Loucy (cell line): ENCODE measurements at regions not wholly inside any gene's neighbourhood (a gene's known extent, or its start where the extent isn't known, plus 50 kb on each side); places are given as distances from the start of the nearest gene placed in this dataset.

Source experiments
- H2AFZ ChIP-seq: fragments of 200-600 bp; sonication (generic); 2 replicates; pipeline ENCODE4 v1.6.0; 2016; ENCODE audit warnings: antibody characterized with exemption, mild to moderate bottlenecking, low read length, moderate library complexity
- H3F3A ChIP-seq: fragments of 200-600 bp; 2 replicates; pipeline ENCODE4 v1.6.0; 2016; ENCODE audit warnings: antibody characterized with exemption, low read depth, mild to moderate bottlenecking
- H3K27me3 ChIP-seq: fragments of 200-600 bp; sonication (generic); 2 replicates; pipeline ENCODE4 v1.6.1; 2014; ENCODE audit warnings: low read length, mild to moderate bottlenecking; ENCODE audit not compliant: insufficient read depth, poor library complexity, severe bottlenecking
- H3K36me3 ChIP-seq: fragments of 200-600 bp; sonication (generic); 2 replicates; pipeline ENCODE4 v1.6.1; 2016; ENCODE audit warnings: low read length; ENCODE audit not compliant: insufficient read depth
- H3K4me1 ChIP-seq: fragments of 200-600 bp; sonication (generic); 2 replicates; pipeline ENCODE4 v1.5.1; 2014; ENCODE audit warnings: low read length, mild to moderate bottlenecking; ENCODE audit not compliant: insufficient read depth, poor library complexity, severe bottlenecking
- H3K4me2 ChIP-seq: fragments of 200-600 bp; sonication (generic); 2 replicates; pipeline ENCODE4 v1.6.0; 2014; ENCODE audit warnings: antibody characterized with exemption, low read length, low read depth, mild to moderate bottlenecking; ENCODE audit not compliant: poor library complexity, severe bottlenecking
- H3K4me3 ChIP-seq: fragments of 200-600 bp; sonication (generic); 2 replicates; pipeline ENCODE4 v1.5.1; 2014; ENCODE audit warnings: low read length, mild to moderate bottlenecking, mixed read lengths; ENCODE audit not compliant: poor library complexity, severe bottlenecking
- H3K79me2 ChIP-seq: fragments of 200-600 bp; sonication (generic); 2 replicates; pipeline ENCODE4 v1.6.1; 2014; ENCODE audit warnings: low read length; ENCODE audit not compliant: insufficient read depth
- H3K9ac ChIP-seq: fragments of 200-600 bp; sonication (generic); 2 replicates; pipeline ENCODE4 v1.6.0; 2014; ENCODE audit warnings: mild to moderate bottlenecking, low read depth, low read length, moderate library complexity; ENCODE audit not compliant: poor library complexity, severe bottlenecking
- H3K9me2 ChIP-seq: fragments of 200-600 bp; sonication (generic); replicated peaks from 2 replicates; pipeline ENCODE4 v1.6.1; 2016; ENCODE audit warnings: low read depth, low read length, mixed read lengths
- H3K9me3 ChIP-seq: fragments of 200-600 bp; sonication (generic); 2 replicates; pipeline ENCODE4 v1.6.1; 2014; ENCODE audit warnings: mild to moderate bottlenecking, antibody characterized with exemption, low read length, low read depth; ENCODE audit not compliant: insufficient read depth
- H4K20me1 ChIP-seq: fragments of 200-600 bp; sonication (generic); 2 replicates; pipeline ENCODE4 v1.6.0; 2014; ENCODE audit warnings: antibody characterized with exemption, low read length, mild to moderate bottlenecking; ENCODE audit not compliant: insufficient read depth, poor library complexity, severe bottlenecking
- CTCF ChIP-seq: fragments of 200-600 bp; sonication (generic); conservative IDR thresholded peaks from 2 replicates; pipeline ENCODE4 v1.5.1; 2014; ENCODE audit warnings: mild to moderate bottlenecking, antibody characterized with exemption, low read length
- EZH2phosphoT487 ChIP-seq: fragments of 200-600 bp; IDR thresholded peaks from 2 replicates; pipeline ENCODE4 v1.6.1; 2018; ENCODE audit warnings: antibody characterized with exemption, mild to moderate bottlenecking, moderate library complexity, borderline replicate concordance

GRCh38 chr18:34411952-34412351 lies 187.2 kb upstream of the NOL4 start:
- Histone ChIP-seq H3K36me3 (no peaks in the 10 kb centered on the region), H3K4me1 (no peaks in the 10 kb centered on the region), H3K4me2 (no peak overlapping the region), H2AFZ (no peak overlapping the region), H3K9me2 (no peaks in the 10 kb centered on the region), H3K27me3 (no peaks in the 10 kb centered on the region), H3K9me3 (no peaks in the 10 kb centered on the region), H3K79me2 (no peaks in the 10 kb centered on the region), H3K4me3 (no peak overlapping the region), H3K9ac (no peak overlapping the region), H4K20me1 (no peaks in the 10 kb centered on the region), H3F3A (no peaks in the 10 kb centered on the region)
- no peak for TF ChIP-seq CTCF
- TF ChIP-seq EZH2phosphoT487: no peak

GRCh38 chr18:34431042-34431441 lies 206.3 kb upstream of the NOL4 start:
- Histone ChIP-seq H3F3A (no peaks in the 10 kb centered on the region), H3K4me1 (no peaks in the 10 kb centered on the region), H3K4me2 (no peak overlapping the region), H3K4me3 (no peak overlapping the region), H3K27me3 (no peaks in the 10 kb centered on the region), H3K9ac (no peak overlapping the region), H3K9me3 (no peaks in the 10 kb centered on the region), H3K79me2 (no peaks in the 10 kb centered on the region), H3K36me3 (no peaks in the 10 kb centered on the region), H4K20me1 (no peaks in the 10 kb centered on the region), H3K9me2 (no peaks in the 10 kb centered on the region), H2AFZ (no peak overlapping the region)
- no peak for TF ChIP-seq EZH2phosphoT487
- TF ChIP-seq CTCF: no peak

- Histone ChIP-seq H3K9me2 (no peaks in the 10 kb centered on the region), H3K9me3 (0 out of 2 replicates have a peak, but pooled peaks cover 3% of the 10 kb centered on the region), H3K4me3 (no peak overlapping the region), H3K36me3 (no peaks in the 10 kb centered on the region), H3K4me1 (no peaks in the 10 kb centered on the region), H3K9ac (no peak overlapping the region), H2AFZ (no peak overlapping the region), H3F3A (no peaks in the 10 kb centered on the region), H3K27me3 (no peaks in the 10 kb centered on the region), H4K20me1 (no peaks in the 10 kb centered on the region), H3K4me2 (no peak overlapping the region), H3K79me2 (no peaks in the 10 kb centered on the region)
- no peak for TF ChIP-seq EZH2phosphoT487
- TF ChIP-seq CTCF: no peak
Measured at GRCh38 chr18:34444622-34445021, 219.9 kb upstream of the NOL4 start.
